BE2C (cell line): ENCODE measurements at regions not wholly inside any gene's neighbourhood (a gene's known extent, or its start where the extent isn't known, plus 50 kb on each side); places are given as distances from the start of the nearest gene placed in this dataset.
"Not testable (repeated sequence)": the region's sequence is repeated elsewhere in the genome, so short reads cannot be mapped to it uniquely, and the experiment has no call there.

Source experiments
- DNase-seq: peaks from one replicate; pipeline ENCODE4 v3.0.0-alpha.2; 2020
- H3K27me3 ChIP-seq: fragments of 250-450 bp; sonication (Bioruptor Pico); 2 replicates; pipeline ENCODE4 v1.5.1; 2020; ENCODE audit warnings: mild to moderate bottlenecking
- H3K36me3 ChIP-seq: fragments of 250-450 bp; sonication (Bioruptor Pico); 2 replicates; pipeline ENCODE4 v1.5.1; 2020; ENCODE audit warnings: mild to moderate bottlenecking
- H3K4me1 ChIP-seq: fragments of 250-450 bp; sonication (Bioruptor Pico); 2 replicates; pipeline ENCODE4 v1.5.1; 2020
- H3K4me3 ChIP-seq: 2 replicates; pipeline ENCODE4 v1.5.1; 2011; ENCODE audit warnings: low read depth, low read length
- H3K9me3 ChIP-seq: fragments of 250-450 bp; sonication (Bioruptor Pico); 2 replicates; pipeline ENCODE4 v1.5.1; 2020

DNA sequence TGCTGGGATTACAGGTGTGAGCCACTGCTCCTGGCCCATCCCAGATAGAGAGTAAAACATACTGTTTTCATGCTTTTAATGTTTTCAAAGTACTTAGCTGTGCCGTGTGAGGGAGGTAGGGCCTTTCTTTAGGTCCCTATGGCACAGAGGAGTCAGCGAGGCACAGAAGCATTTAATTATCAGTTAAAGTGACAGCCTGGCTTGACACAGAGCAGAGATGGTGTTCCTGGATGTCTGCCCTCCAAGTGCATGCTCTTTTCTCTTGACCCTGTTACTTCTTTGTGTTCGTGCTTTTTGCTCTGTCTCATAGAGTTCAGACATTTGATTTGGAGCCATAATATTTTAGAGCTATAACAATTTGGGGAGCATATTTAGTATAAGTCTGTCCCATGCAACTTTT is 199.5 kb downstream of the ANKRD36 start:
- H3K4me3 ChIP-seq, H3K36me3 ChIP-seq, H3K4me1 ChIP-seq, H3K9me3 ChIP-seq, DNase-seq, H3K27me3 ChIP-seq: not testable (repeated sequence)

DNA sequence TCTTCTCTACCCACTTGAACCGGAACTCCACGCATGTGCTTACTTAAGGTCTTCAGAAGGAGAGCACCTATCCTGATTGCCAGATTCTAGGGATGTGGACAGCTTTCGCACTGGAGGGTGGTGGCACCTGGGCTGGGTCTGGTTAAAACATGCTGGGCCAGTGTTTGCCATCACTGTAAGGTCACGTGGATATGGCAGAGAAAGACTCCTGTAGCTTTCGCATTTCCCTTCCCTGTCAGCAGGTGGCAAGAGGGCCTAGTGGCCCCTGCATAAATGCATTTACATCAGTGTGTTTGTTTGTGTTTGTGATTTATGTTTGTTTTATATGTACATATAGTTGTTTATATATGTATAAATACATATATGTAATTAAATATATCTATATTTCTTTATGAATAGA is 192.5 kb downstream of the ANKRD36 start:
- H3K9me3 ChIP-seq, DNase-seq, H3K4me1 ChIP-seq, H3K4me3 ChIP-seq, H3K27me3 ChIP-seq, H3K36me3 ChIP-seq: not testable (repeated sequence)

DNA sequence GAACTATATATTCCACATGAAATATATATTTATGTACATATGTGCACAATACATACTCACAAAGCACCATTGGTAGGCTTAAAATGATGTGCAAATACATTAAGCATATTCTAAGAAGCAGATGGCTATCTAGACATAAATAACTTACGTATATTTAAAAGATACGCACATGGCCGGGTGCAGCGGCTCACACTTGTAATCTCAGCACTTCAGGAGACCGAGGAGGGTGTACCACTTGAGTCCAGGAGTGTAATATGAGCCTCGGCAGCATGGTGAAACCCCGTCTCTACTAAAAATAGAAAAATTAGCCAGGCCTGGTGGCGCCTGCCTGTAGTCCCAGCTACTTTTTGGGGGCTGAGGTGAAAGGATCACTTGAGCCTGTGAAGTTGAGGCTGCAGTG is 189.9 kb downstream of the ANKRD36 start:
- not testable (repeated sequence) for DNase-seq, H3K4me1 ChIP-seq, H3K9me3 ChIP-seq, H3K27me3 ChIP-seq, H3K4me3 ChIP-seq, H3K36me3 ChIP-seq

DNA sequence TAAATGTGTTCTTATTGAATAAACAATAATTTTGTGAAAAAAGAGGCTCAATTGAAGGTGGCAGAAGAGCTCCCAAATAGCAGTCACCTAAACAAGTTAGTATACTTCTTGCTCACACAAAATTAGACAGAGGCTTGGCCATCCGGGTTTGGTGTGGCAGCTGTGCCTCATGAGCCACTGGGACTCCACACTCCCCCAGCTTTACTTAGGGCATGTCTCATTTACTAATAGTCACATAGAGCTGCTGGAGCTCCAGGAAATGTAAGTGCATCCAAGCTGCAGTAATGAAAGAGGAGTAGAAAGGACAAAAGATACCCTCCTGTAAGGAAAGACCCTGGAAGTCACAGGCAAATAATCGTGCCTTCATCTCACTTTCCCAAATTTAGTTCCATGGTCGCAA is 188.8 kb downstream of the ANKRD36 start:
- not testable (repeated sequence) for H3K4me3 ChIP-seq, DNase-seq, H3K4me1 ChIP-seq, H3K27me3 ChIP-seq, H3K9me3 ChIP-seq, H3K36me3 ChIP-seq
